ENCODE measurements at regions not wholly inside any gene's neighbourhood (a gene's known extent, or its start where the extent isn't known, plus 50 kb on each side); places are given as distances from the start of the nearest gene placed in this dataset.

DNA sequence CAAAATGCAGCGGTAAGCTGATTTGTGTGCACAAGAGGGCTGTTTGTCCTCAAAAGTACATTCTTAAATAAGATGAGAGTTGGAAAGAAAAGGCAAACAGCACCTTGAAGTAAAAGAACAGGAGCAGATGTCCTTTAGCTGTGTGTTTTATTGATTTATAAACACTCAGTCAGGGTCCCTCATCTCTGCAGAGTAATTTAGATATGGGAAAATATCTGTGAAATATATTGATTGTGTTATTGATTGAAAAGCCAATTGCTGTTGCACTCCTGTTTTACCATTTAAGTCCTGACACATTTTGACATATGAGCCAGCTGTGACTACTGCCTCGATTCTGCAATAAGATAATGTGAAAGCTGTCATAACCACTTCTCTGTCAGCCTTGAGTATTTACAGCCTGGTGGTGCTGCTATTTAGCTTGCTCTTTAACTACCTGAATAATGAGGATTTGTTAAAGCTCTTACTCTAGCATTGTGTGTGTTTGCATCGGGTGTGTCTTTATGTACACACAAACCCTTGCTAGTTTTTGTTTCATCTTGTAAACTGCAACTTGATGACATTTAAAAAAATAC, 550.1 kb downstream of the DACH1 start:
- no peaks in the 10 kb centered on the region for H3K4me1 ChIP-seq (ENCODE audit: insufficient read depth)
- H3K4me2 ChIP-seq = no peak overlapping the region
- H3K27ac ChIP-seq = no peak overlapping the region
- 52% methylated on average over 3 of the region's 3 CpGs for WGBS (ENCODE audit: low lambda C conversion rate, missing lambda C conversion rate)
- H3K27me3 ChIP-seq = no peaks in the 10 kb centered on the region
- no peaks in the 10 kb centered on the region for H3K79me2 ChIP-seq
- no peak overlapping the region for H2AFZ ChIP-seq
- TF ChIP-seq, protein P1, sequence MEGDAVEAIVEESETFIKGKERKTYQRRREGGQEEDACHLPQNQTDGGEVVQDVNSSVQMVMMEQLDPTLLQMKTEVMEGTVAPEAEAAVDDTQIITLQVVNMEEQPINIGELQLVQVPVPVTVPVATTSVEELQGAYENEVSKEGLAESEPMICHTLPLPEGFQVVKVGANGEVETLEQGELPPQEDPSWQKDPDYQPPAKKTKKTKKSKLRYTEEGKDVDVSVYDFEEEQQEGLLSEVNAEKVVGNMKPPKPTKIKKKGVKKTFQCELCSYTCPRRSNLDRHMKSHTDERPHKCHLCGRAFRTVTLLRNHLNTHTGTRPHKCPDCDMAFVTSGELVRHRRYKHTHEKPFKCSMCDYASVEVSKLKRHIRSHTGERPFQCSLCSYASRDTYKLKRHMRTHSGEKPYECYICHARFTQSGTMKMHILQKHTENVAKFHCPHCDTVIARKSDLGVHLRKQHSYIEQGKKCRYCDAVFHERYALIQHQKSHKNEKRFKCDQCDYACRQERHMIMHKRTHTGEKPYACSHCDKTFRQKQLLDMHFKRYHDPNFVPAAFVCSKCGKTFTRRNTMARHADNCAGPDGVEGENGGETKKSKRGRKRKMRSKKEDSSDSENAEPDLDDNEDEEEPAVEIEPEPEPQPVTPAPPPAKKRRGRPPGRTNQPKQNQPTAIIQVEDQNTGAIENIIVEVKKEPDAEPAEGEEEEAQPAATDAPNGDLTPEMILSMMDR (IDR thresholded peaks at IDR 0.05; ENCODE audit: poor library complexity) = no peak
- TF ChIP-seq EZH2phosphoT487 (IDR thresholded peaks at IDR 0.05; ENCODE audit: low read depth, severe bottlenecking, unreplicated experiment) = no peak
- no peak for TF ChIP-seq EZH2 (IDR thresholded peaks at IDR 0.05; ENCODE audit: borderline replicate concordance)
- H3K9me2 ChIP-seq (replicated peaks; ENCODE audit: insufficient read depth) = no peaks in the 10 kb centered on the region
- H3K36me3 ChIP-seq (replicated peaks; ENCODE audit: insufficient read depth, low read depth) = no peaks in the 10 kb centered on the region
- H3K4me3 ChIP-seq = no peak overlapping the region
- peak; percentile 9 for DNase-seq (ENCODE audit: low spot score)
- no peaks in the 10 kb centered on the region for H4K20me1 ChIP-seq (ENCODE audit: insufficient read depth, poor library complexity, severe bottlenecking)
- no peaks in the 10 kb centered on the region for H3K9me3 ChIP-seq (ENCODE audit: low read depth)

DNA sequence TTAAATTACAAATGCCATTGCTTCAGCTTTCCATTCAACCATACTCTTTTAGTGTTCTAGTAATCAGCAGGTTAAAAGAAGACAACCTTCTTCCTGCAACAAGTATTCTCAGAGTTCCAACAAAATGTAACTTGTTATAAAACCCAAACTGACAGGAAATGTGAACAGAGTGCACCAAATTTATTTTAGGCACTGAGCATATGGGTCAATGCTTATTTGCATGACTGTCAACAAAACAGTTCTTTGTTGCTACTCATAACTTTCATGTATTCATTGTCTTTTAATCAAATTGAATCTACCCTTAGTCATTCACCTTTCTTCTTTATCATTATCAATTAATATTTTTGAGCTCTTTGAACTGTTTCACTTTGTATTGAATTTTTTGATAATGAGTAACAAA, 554.1 kb downstream of the DACH1 start:
- Histone ChIP-seq H3K9me2 (replicated peaks; ENCODE audit: insufficient read depth) (no peaks in the 10 kb centered on the region), H3K79me2 (no peaks in the 10 kb centered on the region), H2AFZ (no peak overlapping the region), H3K4me3 (no peak overlapping the region), H3K36me3 (replicated peaks; ENCODE audit: insufficient read depth, low read depth) (no peaks in the 10 kb centered on the region), H3K27ac (no peak overlapping the region), H3K4me2 (no peak overlapping the region), H3K27me3 (no peaks in the 10 kb centered on the region), H3K4me1 (ENCODE audit: insufficient read depth) (no peaks in the 10 kb centered on the region), H4K20me1 (ENCODE audit: insufficient read depth, poor library complexity, severe bottlenecking) (no peaks in the 10 kb centered on the region), H3K9me3 (ENCODE audit: low read depth) (no peaks in the 10 kb centered on the region)
- DNase-seq (ENCODE audit: low spot score) = no peak
- TF ChIP-seq, protein P1 (IDR thresholded peaks at IDR 0.05; ENCODE audit: poor library complexity) = no peak

DNA sequence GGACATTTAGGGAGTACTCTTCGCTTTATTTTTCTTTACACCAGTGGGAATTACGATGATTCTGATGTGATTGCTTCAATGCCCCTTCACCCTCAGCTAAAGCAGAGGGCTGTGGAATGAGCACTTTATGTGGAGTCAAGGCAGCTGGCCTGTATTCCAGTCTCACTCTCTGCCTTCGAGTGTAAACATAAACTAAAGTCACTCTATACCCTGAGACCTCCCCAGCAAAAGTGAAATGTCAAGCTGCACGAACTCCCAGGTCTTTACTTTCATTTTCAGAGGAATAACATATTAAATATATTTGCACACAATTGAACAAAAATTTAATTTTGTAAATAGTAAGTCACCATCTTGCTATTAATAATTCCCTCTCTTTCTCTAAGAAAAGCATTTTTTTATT, 557.1 kb downstream of the DACH1 start:
- H3K27ac ChIP-seq = no peak overlapping the region
- no peaks in the 10 kb centered on the region for H4K20me1 ChIP-seq (ENCODE audit: insufficient read depth, poor library complexity, severe bottlenecking)
- no peak overlapping the region for H2AFZ ChIP-seq
- H3K79me2 ChIP-seq = no peaks in the 10 kb centered on the region
- WGBS (ENCODE audit: low lambda C conversion rate, missing lambda C conversion rate) = 90% methylated on average over 4 of the region's 4 CpGs
- TF ChIP-seq EZH2phosphoT487 (IDR thresholded peaks at IDR 0.05; ENCODE audit: low read depth, severe bottlenecking, unreplicated experiment) (no peak), EZH2 (IDR thresholded peaks at IDR 0.05; ENCODE audit: borderline replicate concordance) (no peak)
- TF ChIP-seq, protein P1 (IDR thresholded peaks at IDR 0.05; ENCODE audit: poor library complexity) = no peak
- H3K9me2 ChIP-seq (replicated peaks; ENCODE audit: insufficient read depth) = no peaks in the 10 kb centered on the region
- H3K4me1 ChIP-seq (ENCODE audit: insufficient read depth) = no peaks in the 10 kb centered on the region
- no peaks in the 10 kb centered on the region for H3K36me3 ChIP-seq (replicated peaks; ENCODE audit: insufficient read depth, low read depth)
- H3K4me3 ChIP-seq = no peak overlapping the region
- H3K27me3 ChIP-seq = no peaks in the 10 kb centered on the region
- H3K9me3 ChIP-seq (ENCODE audit: low read depth) = no peaks in the 10 kb centered on the region
- no peak overlapping the region for H3K4me2 ChIP-seq
- no peak for DNase-seq (ENCODE audit: low spot score)

DNA sequence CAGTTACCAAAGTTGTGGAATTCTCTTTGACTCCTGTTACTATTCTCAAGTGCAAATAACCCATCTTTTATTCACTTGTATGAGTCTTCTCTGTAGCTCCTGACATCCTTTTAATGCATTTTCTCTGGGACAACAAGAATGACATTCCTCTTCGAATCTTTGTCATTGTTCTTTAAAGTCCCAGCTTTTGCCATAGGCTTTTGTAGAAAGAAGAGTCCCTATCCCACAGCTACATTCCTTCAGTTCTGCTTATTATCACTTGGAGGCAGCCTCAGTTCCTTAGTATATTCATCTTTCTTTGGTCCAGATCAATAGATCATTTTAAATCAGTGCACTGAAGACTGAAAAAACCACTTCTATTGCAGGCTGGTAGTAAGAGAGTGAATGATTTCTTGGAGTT, 560.2 kb downstream of the DACH1 start:
- Histone ChIP-seq H3K9me2 (replicated peaks; ENCODE audit: insufficient read depth) (no peaks in the 10 kb centered on the region), H4K20me1 (ENCODE audit: insufficient read depth, poor library complexity, severe bottlenecking) (no peaks in the 10 kb centered on the region), H3K9me3 (ENCODE audit: low read depth) (no peaks in the 10 kb centered on the region), H3K4me2 (no peak overlapping the region), H3K79me2 (no peaks in the 10 kb centered on the region), H3K4me1 (ENCODE audit: insufficient read depth) (no peaks in the 10 kb centered on the region), H3K27ac (no peak overlapping the region), H3K27me3 (no peaks in the 10 kb centered on the region), H2AFZ (no peak overlapping the region), H3K36me3 (replicated peaks; ENCODE audit: insufficient read depth, low read depth) (no peaks in the 10 kb centered on the region), H3K4me3 (no peak overlapping the region)
- TF ChIP-seq, protein P1 (IDR thresholded peaks at IDR 0.05; ENCODE audit: poor library complexity) = no peak
- TF ChIP-seq EZH2 (IDR thresholded peaks at IDR 0.05; ENCODE audit: borderline replicate concordance) (no peak), EZH2phosphoT487 (IDR thresholded peaks at IDR 0.05; ENCODE audit: low read depth, severe bottlenecking, unreplicated experiment) (no peak)
- no peak for DNase-seq (ENCODE audit: low spot score)
- WGBS (ENCODE audit: low lambda C conversion rate, missing lambda C conversion rate) = 50% methylated on average over 1 of the region's 1 CpG

Measured in hepatocyte (in vitro differentiated cells).